ENCODE measurements at regions not wholly inside any gene's neighbourhood (a gene's known extent, or its start where the extent isn't known, plus 50 kb on each side); places are given as distances from the start of the nearest gene placed in this dataset.

GRCh38 chr2:37472959-37473358 is 128.5 kb downstream of the QPCT start:
- DNase-seq: no peak

GRCh38 chr2:37476411-37476810 is 132.0 kb downstream of the QPCT start:
- no peak for DNase-seq

GRCh38 chr2:37477921-37478320 is 133.5 kb downstream of the QPCT start:
- DNase-seq: no peak

GRCh38 chr2:37481244-37481643 is 136.8 kb downstream of the QPCT start:
- DNase-seq: no peak

GRCh38 chr2:37489041-37489456 is 144.6 kb downstream of the QPCT start:
- no peak for DNase-seq

GRCh38 chr2:37489536-37489935 is 145.1 kb downstream of the QPCT start:
- DNase-seq: no peak

GRCh38 chr2:37493425-37493824 is 149.0 kb downstream of the QPCT start:
- DNase-seq: no peak

GRCh38 chr2:37499113-37499512 is 154.7 kb downstream of the QPCT start:
- no peak for DNase-seq

- no peak for DNase-seq
These were observed 155.6 kb downstream of the QPCT start for GRCh38 chr2:37500031-37500430.

GRCh38 chr2:37501113-37501512 is 156.7 kb downstream of the QPCT start:
- no peak for DNase-seq

- DNase-seq: no peak
These were observed 162.1 kb downstream of the QPCT start for GRCh38 chr2:37506407-37507050.

GRCh38 chr2:37507051-37507410 is 162.6 kb downstream of the QPCT start:
- DNase-seq: no peak

- no peak for DNase-seq
These were observed 163.3 kb downstream of the QPCT start for GRCh38 chr2:37507703-37508102.

GRCh38 chr2:37512971-37513370 is 158.5 kb downstream of the CDC42EP3 start:
- no peak for DNase-seq

- DNase-seq: no peak
These were observed 147.6 kb downstream of the CDC42EP3 start for GRCh38 chr2:37523814-37524362.

- DNase-seq: no peak
These were observed 145.1 kb downstream of the CDC42EP3 start for GRCh38 chr2:37526323-37526722.

GRCh38 chr2:37526856-37527255 is 144.6 kb downstream of the CDC42EP3 start:
- DNase-seq: no peak

GRCh38 chr2:37527361-37527760 is 144.1 kb downstream of the CDC42EP3 start:
- DNase-seq: no peak

GRCh38 chr2:37529830-37530415 is 141.5 kb downstream of the CDC42EP3 start:
- no peak for DNase-seq

GRCh38 chr2:37532503-37532902 is 138.9 kb downstream of the CDC42EP3 start:
- no peak for DNase-seq

GRCh38 chr2:37537316-37537715 is 134.1 kb downstream of the CDC42EP3 start:
- no peak for DNase-seq

GRCh38 chr2:37541516-37541915 is 129.9 kb downstream of the CDC42EP3 start:
- no peak for DNase-seq

GRCh38 chr2:37543999-37544557 is 127.4 kb downstream of the CDC42EP3 start:
- DNase-seq: no peak

GRCh38 chr2:37544591-37545031 is 126.8 kb downstream of the CDC42EP3 start:
- no peak for DNase-seq
